ENCODE measurements at regions not wholly inside any gene's neighbourhood (a gene's known extent, or its start where the extent isn't known, plus 50 kb on each side); places are given as distances from the start of the nearest gene placed in this dataset.
"Not testable (repeated sequence)": the region's sequence is repeated elsewhere in the genome, so short reads cannot be mapped to it uniquely, and the experiment has no call there.

DNA sequence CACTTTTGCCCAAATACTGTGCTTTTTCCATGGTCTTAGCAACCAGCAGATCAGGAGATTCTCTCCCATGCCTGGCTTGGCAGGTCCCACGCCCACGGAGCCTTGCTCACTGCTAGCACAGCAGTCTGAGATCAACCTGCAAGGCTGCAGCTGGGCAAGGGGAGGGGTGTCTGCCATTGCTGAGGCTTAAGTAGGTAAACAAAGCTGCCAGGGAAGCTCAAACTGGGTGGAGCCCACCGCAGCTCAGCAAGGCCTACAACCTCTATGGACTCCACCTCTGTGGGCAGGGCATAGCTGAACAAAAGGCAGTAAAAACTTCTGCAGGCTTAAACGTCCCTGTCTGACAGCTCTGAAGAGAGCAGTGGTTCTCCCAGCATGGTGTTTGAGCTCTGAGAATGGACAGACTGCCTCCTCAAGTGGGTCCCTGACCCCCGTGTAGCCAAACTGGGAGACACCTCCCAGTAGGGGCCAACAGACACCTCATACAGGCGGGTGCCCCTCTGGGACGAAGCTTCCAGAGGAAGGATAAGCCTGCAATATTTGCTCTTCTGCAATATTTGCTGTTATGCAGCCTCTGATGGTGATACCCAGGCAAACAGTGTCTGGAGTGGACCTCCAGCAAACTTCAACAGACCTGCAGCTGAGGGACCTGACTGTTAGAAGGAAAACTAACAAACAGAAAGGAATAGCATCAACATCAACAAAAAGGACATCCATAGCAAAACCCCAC, 132.8 kb upstream of the STARD13 start:
- DNase-seq = not testable (repeated sequence)

DNA sequence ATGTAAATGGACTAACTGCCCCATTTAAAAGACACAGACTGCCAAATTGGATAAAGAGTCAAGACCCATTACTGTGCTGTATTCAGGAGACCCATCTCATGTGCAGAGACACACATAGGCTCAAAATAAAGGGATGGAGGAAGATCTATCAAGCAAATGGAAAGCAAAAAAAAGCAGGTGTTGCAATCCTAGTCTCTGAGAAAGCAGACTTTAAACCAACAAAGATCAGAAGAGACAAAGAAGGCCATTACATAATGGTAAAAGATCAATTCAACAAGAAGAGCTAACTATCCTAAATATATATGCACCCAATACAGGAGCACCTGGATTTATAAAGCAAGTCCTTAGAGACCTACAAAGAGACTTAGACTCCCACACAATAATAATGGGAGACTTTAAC, 134.6 kb upstream of the STARD13 start:
- not testable (repeated sequence) for DNase-seq

DNA sequence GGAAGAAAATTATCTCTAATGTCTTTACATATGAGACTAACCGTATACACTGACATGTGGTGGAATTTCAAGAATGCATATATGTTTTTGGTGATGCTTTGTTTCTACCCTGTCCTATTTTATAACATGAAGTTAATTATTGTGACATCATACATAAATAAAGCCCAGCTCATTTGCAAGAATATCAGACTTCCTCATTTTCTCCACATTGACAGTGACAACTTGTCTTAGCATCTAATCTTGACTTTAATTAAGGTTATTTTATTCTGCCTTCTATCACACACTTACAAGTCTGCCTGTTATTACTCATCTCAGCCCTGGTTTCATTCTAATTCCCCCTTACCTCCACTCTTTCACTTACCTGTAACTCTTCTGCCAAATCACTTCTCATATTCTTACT, 140.6 kb upstream of the STARD13 start:
- no peak for DNase-seq

DNA sequence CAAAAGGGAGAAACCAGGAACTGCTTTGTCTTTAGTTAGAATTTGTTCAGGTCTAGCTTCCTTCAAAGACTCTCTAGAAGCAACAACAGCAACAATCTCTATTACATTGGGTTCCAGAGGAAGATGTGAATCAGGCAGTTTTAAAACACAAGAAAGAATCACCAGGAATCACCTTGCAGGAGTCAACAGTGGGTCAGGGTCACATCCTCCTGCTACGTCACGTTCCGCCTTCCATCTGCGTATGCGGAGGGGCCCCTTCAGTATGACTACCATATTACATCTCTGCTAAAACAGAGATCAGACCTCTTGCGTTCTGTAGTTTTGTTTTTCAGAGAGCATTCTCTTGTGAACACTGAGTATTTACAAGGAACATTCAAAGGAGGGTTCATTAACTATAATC, 147.8 kb upstream of the STARD13 start:
- DNase-seq = no peak

DNA sequence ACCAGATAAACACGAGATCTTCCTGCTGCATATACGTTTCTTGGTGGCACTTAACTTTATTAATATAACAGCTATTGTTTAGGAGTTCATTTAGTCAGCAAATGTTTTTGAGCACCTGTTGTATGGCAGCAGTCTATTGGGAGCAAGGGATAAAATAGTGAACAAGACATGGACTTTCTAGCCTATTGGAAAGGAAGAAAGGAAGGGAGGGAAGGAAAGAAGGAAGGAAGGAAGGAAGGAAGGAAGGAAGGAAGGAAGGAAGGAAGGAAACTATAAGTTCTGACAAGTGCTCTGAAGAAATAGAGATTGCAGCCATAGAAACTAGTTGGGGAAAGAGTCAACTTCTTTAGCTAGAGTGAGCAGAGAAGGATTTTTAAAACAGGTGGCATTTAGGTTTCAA, 149.1 kb upstream of the STARD13 start:
- DNase-seq = no peak

DNA sequence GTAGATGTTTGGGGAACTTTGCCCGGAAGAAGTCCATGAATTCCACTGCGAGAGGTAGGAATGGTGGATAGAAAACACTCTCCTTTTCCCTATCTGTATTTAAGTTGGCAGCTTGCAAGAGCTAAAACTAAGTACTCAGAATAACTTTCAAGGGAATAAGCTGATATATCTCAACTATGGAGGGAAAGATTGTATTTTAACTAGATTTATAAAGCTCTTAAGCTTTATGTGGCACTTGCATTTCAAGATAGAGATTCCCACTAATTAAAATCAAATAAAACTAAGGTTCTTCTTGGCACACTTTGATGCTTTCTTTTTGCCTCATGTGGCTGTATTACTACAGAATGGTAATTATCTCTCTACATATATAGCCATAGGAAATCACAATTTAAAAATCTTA, 149.7 kb upstream of the STARD13 start:
- DNase-seq = no peak

DNA sequence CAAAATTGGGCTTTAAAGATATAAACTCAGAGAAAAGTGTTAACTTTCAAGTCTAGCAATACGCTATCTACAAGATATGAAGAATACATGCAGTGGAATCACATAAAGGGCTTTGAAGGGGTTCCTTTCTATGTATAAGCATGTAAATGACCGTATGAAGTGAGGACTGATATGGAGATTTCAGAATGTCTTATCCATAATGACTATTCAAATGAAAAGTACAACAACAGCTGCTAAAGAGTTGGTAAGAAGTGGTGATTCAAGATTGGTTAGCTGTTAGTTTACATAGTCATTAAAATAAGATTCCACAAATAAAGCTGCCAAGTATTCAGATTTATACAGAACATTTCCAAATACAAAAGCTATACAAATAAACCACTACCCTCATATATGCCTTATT, 153.4 kb upstream of the STARD13 start:
- DNase-seq = no peak

DNA sequence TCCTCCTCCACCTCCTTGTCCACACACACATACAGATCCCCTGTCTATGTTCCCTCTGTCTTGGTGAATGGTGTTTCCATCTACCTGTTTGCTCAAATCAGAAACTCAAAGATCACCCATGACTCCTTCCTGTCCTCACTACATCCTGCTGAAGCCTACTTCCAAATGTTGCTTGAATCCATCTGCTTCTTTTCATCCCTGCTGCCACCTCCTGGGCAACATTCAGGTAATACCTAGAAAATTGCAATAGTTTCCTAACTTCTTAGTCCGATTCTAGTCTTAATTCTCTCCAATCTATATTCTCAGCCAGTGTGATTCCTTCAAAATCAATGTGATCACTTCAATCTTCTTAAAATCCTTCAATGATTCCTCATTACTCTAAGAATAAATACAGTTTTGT, 155.5 kb upstream of the STARD13 start:
- no peak for DNase-seq

DNA sequence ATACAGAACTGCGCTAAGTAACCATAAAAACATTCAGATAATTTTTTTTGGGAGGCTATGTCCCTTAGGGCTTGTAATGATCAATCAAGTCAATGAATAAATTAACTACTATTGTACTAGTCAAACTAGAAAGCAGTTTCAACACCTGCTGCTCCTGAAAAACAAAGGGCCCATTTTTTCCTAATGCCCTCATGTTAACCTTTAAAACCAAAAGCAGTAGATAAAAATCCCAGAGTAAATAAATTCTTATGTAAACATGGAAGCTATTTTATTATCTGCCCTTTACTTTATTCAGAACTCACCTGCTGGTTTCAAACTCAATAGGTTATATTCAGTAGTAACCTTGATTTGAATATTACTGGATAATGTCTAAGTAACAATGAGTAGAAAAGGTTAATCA, 159.5 kb upstream of the STARD13 start:
- no peak for DNase-seq

DNA sequence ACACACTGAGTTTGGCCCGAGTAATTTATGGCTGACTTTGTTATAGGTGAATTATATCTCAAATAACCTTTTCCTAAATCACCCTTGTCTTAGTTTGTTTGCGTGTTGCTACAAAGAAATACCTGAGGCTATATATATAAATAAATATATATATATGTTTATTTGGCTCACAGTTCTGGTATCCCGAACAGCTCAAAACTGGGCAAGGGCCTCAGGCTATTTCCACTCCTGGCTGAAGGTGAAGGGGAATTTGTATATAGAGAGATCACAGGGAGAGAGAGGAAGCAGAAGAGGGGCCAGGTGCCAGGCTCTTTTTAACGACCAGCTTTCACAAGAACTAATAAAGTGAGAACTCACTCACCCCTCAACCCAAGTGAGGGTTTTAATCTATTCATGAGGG, 159.9 kb upstream of the STARD13 start:
- DNase-seq = no peak

DNA sequence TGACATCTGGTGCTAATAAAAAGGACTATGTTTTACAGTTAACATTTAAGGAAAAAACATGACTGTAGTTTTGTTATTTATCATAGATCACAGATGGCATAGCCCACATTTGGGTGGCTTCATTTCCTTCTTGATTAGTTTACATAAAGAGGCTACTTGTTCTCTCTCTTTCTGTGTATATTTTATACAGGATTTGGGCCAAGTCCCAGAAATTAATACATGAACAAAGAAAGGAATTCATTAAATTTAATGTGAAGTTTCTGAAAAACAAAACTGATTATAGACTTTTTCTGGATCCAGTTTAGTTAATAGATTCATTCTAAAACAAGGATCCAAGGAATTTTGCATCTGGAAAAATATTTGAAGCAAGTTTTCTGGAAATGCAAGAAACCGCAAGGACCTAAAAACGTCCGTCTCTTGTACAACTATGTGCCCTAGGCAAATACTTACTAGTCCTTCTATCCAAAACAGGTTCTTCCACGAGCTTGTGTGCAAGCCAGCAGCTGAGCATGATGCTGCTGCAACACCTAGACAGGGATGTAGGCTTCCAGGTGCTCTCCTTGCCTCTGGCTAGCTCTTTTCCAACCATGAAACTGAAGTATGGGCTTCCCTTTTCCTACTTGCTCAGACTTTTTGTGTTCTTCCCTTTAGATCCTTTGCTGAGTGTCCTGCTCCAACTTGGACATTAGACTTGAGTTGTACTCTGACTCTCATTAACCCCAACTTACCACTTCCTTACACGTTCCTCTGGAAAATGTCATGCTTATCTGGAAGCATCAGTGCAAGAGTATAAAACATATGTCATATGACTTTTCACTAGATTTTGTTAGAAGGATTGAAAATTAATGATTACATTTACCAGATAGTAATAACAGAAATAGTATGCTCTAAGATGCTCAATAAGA, 161.5 kb upstream of the STARD13 start:
- DNase-seq = no peak

DNA sequence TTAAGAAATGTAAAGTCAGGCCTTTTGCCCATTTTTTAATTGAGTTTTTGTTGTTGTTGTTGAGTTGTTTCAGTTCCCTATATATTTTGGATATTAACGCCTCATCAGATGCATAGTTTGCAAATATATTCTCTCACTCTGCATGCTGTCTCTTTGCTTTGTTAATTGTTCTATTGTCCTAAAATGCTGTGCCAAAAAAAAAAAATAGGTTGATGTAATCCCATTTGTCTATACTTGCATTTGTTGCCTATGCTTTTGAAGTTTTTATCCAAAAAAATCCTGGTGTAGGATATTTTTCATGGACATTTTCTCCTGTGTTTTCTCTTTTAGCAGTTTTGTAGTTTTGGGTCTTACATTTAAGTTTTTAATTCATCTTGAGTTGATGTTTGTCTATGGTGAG, 163.3 kb upstream of the STARD13 start:
- no peak for DNase-seq

DNA sequence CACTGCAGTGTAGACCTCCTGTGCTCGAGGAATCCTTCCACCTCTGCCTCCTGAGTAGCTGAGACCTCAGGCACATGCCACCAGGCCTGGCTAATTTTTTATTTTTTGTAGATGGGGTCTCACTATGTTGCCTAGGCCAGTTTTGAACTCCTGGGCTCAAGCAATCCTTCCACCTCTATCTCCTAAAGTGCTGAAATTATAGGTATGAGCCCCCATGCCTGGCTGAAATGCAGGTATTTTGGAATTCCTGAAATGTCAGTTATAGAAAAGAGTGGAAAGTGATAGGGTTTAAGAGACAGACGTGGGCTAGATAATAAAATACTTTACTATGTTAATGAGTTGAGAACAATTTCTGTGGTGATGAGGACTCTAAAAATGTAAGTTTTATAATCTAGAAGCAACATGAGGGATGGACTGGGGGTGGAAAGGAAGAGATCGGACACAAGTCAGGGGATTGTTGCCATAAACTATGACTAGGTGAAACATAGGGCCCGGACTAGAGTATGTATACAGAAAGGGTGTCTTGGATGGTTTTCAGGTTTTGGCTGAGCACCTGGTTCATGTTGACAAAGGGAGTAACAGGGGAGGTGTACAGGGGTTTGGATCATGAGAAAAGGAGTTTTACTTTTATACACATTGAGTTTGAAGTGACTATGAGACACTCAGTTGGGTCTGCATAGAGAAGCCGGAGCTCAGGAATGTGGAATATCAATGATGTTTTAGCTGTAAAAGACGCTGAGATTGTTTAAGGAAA, 165.6 kb upstream of the STARD13 start:
- no peak for DNase-seq

DNA sequence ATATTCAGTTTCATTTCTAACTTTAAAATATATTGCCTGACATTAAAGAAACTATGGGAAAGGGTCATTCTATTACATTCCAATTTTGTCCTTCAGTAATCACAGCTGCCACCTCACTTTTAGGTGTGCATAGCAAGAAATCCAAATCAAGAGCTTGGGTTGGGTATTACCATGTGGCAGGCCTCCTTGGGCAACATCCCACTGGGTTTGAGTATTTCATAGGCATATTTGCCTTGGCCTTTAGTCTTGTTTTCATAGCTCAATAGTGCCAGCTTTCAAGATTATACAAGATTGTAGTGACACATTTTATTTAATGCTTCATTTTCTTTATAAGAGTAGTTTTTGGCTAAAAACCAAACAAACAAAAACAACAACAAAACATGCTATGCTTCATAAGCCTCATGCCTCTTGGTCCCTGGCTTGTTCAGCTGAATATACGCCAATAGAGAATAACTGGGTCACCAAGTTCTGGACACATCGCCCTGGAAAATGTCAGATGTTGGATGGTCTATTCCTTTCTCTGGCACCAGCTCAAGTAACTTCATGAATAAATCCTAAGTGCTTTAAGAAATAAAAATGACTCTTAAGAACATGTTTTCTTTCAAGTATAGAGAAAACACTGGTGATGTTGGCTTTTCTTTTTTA, 167.4 kb upstream of the STARD13 start:
- no peak for DNase-seq

DNA sequence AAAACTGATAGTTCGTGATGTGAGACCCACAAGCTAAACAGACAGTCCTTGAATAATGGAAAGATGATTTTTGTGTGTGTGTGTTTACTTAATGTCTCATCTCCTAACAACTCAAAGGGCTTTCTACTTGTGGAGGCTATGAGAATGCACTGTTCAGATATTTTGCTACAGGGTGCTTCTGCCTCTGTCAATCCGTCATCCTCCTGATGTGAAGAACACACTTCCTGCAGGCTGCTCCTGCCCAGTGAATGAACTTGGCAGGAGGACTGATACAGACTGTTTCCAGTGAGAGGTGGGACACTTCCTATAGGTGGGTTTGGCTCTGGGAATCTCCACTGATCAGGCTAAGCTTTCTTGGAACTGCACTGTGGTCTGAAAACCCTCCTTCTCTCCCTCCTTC, 168.4 kb upstream of the STARD13 start:
- no peak for DNase-seq

DNA sequence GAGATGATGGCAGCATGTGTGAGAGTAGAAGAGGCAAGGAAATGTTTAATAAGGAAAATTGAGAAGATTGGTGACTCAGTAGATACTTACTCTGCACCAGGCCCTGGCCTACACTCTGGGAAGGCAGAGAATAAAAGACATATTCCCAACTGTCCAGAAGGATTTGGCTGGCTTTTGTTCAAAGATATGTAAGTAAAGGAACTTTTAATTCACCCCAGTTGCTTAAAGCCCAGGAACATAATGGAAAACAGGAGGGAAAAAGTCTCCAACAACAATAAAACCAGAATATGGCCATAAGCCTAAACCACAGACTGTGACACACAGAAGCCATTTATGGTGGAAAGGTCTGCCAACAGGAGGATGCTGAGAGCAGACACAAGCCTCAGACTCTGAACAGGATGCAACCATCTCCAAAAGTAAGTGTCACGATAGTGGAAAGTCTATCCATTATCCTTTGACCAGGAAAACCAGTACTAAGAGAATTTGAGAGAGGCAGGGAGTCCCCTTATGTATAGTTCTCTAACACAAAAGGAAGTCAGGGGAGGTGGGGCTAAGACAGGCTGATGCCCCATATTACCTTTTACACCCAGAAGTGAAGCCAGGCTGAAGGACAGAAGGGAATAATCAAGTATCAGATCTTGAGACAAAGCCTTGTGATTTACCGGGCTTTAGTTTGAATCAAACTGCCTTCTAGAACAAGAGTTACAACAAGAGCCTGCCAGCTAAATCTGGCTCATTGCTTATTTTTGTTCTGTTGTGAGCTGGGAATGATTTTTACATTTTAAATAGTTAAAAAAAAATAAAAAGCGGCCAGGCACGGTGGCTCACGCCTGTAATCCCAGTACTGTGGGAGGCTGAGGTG, 169.5 kb upstream of the STARD13 start:
- DNase-seq = no peak

DNA sequence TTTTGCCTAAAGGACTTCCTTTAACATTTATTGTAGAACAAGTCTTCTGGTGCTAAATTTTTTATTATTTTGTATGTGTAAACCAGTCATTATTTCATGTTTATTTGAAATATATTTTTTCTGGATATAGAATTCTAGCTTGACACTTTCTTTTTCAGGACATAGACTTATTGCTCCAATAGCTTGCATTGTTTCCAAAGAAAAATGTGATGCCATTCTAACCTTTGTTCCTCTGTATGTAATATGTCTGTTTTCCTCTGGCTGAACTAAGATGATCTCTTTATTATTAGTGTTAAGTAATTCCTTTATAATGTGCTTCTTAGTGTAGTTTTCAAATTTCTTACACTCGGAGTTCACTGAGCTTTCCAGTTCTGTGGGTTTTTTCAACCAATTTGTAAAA, 174.1 kb upstream of the STARD13 start:
- no peak for DNase-seq

DNA sequence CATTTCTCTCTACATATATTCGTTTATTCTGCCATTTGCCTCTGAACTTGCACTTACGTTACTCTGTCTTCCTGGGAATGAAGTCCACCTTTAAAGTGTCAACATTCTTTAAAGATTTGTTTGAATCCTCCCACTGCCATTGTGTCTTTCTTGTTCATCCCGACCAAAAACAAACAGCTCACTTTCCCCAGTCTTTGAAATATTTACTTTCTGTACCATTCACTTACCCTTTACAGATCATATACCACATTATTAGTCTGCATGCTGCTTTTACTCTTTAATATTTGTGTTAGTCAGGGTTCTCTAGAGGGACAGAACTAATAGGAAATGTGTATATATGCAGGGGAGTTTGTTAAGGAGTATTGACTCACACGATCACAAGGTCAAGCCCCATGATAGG, 176.6 kb upstream of the STARD13 start:
- DNase-seq = no peak

DNA sequence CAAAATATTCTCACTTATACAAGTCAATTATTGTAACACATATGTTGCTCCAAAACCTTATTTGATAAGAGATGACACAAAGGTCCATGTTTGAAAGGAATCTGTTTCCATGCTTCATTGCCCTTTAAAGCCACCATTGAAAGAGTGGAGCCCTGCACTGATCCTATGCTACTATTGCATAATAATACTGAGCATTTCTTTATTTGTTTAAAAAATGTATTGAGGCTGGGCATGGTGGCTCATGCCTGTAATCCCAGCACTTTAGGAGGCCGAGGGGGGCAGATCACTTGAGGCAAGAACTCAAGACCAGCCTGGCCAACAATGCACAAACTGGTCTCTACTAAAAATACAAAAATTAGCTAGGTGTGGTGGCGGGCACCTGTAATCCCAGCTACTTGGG, 178.8 kb upstream of the STARD13 start:
- no peak for DNase-seq

DNA sequence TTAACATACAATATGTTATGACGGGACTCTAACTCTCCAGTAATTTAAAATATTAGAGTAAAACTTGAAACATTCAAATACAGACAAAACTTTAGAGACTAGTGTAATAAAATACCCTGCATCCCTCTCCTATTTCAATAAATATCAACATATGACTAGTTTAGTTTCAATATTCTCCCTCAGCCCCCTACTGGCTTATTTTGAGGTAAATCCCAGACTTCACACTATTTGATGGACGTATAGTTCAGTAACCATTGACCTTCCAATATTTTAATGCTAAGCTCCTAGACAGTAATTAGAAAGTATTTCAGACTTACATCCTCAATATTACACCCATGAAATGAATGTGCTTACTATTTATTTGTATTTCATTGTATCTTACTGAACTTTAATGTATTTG, 180.7 kb upstream of the STARD13 start:
- DNase-seq = no peak

DNA sequence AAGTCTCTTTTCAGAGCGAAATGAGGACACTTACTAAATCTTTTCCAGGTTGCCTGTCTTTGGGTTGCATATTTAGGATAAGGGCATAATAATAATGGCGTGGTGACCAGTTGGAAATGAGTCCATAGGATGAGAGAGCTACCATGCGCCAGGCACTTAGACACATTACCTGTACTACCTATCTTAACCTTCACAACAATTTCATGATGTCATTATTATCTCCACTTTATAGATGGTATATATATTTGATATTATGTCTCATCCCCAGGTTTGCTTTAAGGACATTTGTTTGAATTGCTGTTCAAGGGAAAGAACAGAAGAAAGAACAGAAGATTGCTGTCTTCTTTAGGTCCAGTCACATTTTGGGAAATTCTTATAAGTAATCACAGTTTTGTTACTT, 182.0 kb upstream of the STARD13 start:
- no peak for DNase-seq

DNA sequence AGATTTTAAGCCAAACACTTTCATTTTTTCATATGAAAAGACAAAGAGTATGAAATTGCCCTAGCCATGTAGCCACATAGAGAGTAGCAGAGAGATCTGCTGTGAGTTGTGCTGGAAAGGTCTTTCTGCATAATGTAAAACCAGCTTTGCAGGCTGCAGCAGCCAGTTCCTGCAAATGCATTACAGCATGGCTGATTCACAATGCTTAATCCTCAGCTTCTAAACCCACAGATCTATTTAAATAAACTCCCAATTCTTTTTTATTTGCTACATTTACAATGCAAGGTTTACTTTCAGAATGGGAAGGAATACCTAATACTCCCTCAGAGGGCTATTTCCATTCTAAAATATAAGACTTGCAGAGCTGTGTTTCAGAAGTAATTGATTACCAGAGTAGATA, 185.6 kb upstream of the STARD13 start:
- DNase-seq = no peak
